Ascending aorta (tissue), 2 donors: ENCODE measurements at regions not wholly inside any gene's neighbourhood (a gene's known extent, or its start where the extent isn't known, plus 50 kb on each side); places are given as distances from the start of the nearest gene placed in this dataset.

ENCODE experiments used
- DNase-seq, 2 donors: peaks; one replicate each; pipeline ENCODE4 v3.0.0-alpha.2; 2019; ENCODE audit warnings: low spot score in 2 of 2
- H3K27ac ChIP-seq, 2 donors: fragments of 200-600 bp; sonication (generic); one replicate each; pipeline ENCODE4 v1.5.1; 2016 to 2017; ENCODE audit warnings: mild to moderate bottlenecking in 1 of 2
- H3K27me3 ChIP-seq: fragments of 200-600 bp; sonication (generic); one replicate; pipeline ENCODE4 v1.5.1; 2017
- H3K36me3 ChIP-seq, 2 donors: fragments of 200-600 bp; sonication (generic); one replicate each; pipeline ENCODE4 v1.5.1; 2016
- H3K4me1 ChIP-seq, 2 donors: fragments of 200-600 bp; sonication (generic); one replicate each; pipeline ENCODE4 v1.5.1; 2016 to 2017; ENCODE audit warnings: mild to moderate bottlenecking in 1 of 2
- H3K4me3 ChIP-seq, 2 donors: fragments of 200-600 bp; sonication (generic); one replicate each; pipeline ENCODE4 v1.5.1; 2016 to 2017; ENCODE audit warnings: mild to moderate bottlenecking in 1 of 2
- H3K9me3 ChIP-seq, 2 donors: fragments of 200-600 bp; sonication (generic); one replicate each; pipeline ENCODE4 v1.5.1; 2016
- intact Hi-C: fragments of 100-400 bp; cut with DNase I; formaldehyde crosslinking; loops from one replicate; pipeline ENCODE4 v1.15.1; 2023
- TF ChIP-seq, protein P1 (sequence below), 3 experiments: fragments of 200-600 bp in 2 of 3; fragments of 450-650 bp in 1 of 3; sonication (generic) in 2 of 3; IDR thresholded peaks; one replicate each; pipeline ENCODE4 v1.5.1; 2016 to 2019; ENCODE audit warnings: antibody characterized with exemption in 3 of 3, mild to moderate bottlenecking in 1 of 3, moderate library complexity in 1 of 3

DNA sequence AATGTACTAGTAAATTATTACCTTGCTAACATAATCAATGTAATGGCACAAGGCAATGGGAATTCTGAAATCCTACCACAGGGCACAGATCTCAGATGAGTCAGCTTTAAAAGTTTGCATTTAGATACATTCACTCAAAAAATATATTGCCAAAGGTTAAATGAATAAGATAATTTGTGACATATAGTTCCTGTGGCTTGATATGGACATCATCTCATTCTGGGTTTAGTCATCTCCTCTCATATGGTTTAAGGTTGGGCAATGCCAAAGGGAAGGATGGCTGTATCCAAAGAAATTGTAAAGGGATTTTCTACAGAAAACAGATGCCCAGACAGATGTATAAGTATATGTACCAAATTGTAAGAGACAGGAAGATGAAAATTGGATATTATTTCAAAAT, 1065.0 kb downstream of the LRFN5 start:
- Histone ChIP-seq H3K4me3 (no peak overlapping the region), H3K27ac (no peak overlapping the region), H3K36me3 (no peaks in the 10 kb centered on the region), H3K27me3 (no peaks in the 10 kb centered on the region), H3K9me3 (no peaks in the 10 kb centered on the region), H3K4me1 (no peaks in the 10 kb centered on the region)
- DNase-seq: no peak
- intact Hi-C loops: no loop called here
- TF ChIP-seq, protein P1, sequence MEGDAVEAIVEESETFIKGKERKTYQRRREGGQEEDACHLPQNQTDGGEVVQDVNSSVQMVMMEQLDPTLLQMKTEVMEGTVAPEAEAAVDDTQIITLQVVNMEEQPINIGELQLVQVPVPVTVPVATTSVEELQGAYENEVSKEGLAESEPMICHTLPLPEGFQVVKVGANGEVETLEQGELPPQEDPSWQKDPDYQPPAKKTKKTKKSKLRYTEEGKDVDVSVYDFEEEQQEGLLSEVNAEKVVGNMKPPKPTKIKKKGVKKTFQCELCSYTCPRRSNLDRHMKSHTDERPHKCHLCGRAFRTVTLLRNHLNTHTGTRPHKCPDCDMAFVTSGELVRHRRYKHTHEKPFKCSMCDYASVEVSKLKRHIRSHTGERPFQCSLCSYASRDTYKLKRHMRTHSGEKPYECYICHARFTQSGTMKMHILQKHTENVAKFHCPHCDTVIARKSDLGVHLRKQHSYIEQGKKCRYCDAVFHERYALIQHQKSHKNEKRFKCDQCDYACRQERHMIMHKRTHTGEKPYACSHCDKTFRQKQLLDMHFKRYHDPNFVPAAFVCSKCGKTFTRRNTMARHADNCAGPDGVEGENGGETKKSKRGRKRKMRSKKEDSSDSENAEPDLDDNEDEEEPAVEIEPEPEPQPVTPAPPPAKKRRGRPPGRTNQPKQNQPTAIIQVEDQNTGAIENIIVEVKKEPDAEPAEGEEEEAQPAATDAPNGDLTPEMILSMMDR (IDR thresholded peaks at IDR 0.05): no peak

DNA sequence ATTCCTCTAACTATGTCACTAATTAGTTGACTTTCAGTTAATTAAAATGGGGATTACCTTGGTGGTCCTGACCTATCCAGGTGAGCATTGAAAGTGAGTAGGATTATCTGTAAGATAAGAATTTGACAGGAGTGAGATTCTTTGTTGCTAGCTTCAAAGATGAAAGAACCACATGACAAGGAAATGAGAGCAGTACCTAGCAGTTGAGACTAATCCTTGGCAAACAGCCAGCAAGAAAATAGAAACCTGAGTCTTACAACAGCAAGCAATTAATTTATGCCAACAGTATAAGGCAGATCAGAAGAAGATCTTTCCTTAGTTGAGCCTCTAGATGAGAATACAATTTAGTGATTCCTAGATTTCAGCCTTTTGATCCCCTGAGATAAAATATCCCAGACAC, 1058.4 kb downstream of the LRFN5 start:
- H3K27ac ChIP-seq: no peak overlapping the region
- no peaks in the 10 kb centered on the region for H3K27me3 ChIP-seq
- H3K9me3 ChIP-seq: no peaks in the 10 kb centered on the region
- TF ChIP-seq, protein P1 (IDR thresholded peaks at IDR 0.05): no peak
- no peak overlapping the region for H3K4me3 ChIP-seq
- intact Hi-C loops: no loop called here
- no peaks in the 10 kb centered on the region for H3K4me1 ChIP-seq
- DNase-seq: no peak
- no peaks in the 10 kb centered on the region for H3K36me3 ChIP-seq

DNA sequence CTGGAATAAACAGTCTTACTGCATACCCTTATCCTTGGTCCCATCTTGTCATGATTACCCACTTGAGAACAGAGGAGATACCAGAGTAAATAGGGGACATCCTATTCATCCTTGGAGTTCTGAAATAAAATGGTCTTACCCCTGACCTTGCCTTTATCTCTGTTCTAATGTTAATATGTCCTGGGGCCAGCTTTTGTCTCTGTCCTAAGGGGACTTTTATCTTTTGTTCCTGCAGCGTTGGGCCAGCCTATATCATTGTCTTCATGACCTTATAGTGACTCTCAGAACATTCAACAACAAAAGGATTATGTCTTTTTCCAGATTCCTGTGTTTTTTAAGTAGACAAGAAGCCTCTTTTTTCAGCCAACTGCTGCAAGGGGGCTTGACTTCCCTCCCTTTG, 1057.5 kb downstream of the LRFN5 start:
- TF ChIP-seq, protein P1 (IDR thresholded peaks at IDR 0.05): no peak
- DNase-seq: no peak
- Histone ChIP-seq H3K27me3 (no peaks in the 10 kb centered on the region), H3K4me1 (no peaks in the 10 kb centered on the region), H3K9me3 (no peaks in the 10 kb centered on the region), H3K36me3 (no peaks in the 10 kb centered on the region), H3K4me3 (no peak overlapping the region), H3K27ac (no peak overlapping the region)
- intact Hi-C loops: no loop called here

DNA sequence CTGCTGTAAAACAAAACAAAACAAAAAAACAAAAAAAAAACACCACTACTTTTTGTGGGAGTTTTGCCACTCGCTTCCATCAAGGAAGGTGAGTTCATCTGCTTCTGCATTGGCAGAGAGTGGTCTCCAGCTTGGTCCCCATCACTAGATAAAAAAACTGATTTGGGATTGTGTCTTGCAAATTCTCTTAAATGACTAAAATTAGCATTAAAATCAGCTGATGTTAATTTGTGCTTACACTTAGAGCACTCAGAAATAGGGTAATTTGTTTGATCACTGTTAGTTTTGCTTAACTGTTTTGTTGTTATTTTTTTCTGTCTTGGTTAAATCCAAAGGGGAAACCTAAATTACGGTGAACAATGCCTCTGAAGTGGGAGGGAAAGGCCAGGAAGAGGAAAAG, 1048.0 kb downstream of the LRFN5 start:
- TF ChIP-seq, protein P1 (IDR thresholded peaks at IDR 0.05): no peak
- intact Hi-C loops: no loop called here
- H3K9me3 ChIP-seq: no peaks in the 10 kb centered on the region
- no peak overlapping the region for H3K4me3 ChIP-seq
- no peaks in the 10 kb centered on the region for H3K4me1 ChIP-seq
- H3K27me3 ChIP-seq: no peaks in the 10 kb centered on the region
- no peak overlapping the region for H3K27ac ChIP-seq
- no peaks in the 10 kb centered on the region for H3K36me3 ChIP-seq
- DNase-seq: no peak

DNA sequence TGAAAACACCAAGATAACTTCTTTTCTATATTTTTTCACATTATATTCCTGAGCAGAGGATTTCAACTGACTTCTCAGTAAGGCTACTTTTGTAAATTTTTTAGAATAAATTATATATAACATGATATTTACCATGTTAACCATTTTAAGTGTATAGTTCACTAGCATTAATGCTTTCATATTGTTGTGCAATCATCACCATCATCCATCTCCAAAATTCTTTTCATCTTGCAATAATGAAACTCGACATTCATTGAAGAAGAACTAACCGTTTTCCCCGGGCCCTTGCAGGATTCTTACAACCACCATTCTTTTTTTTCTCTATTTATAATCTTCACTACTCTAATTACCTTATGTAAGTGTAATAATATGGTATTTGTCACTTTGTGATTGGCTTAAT, 1036.1 kb downstream of the LRFN5 start:
- DNase-seq: no peak
- intact Hi-C loops: no loop called here
- TF ChIP-seq, protein P1 (IDR thresholded peaks at IDR 0.05): no peak
- H3K27ac ChIP-seq: no peak overlapping the region
- H3K36me3 ChIP-seq: no peaks in the 10 kb centered on the region
- no peaks in the 10 kb centered on the region for H3K4me1 ChIP-seq
- H3K4me3 ChIP-seq: no peak overlapping the region
- no peaks in the 10 kb centered on the region for H3K9me3 ChIP-seq
- no peaks in the 10 kb centered on the region for H3K27me3 ChIP-seq

GRCh38 chr14:42633504-42634095, 1026.9 kb downstream of the LRFN5 start:
- no peak for DNase-seq
- TF ChIP-seq, protein P1 (IDR thresholded peaks at IDR 0.05): no peak
- Histone ChIP-seq H3K4me1 (no peaks in the 10 kb centered on the region), H3K27ac (no peak overlapping the region), H3K4me3 (no peak overlapping the region), H3K9me3 (no peaks in the 10 kb centered on the region), H3K27me3 (no peaks in the 10 kb centered on the region), H3K36me3 (no peaks in the 10 kb centered on the region)
- intact Hi-C loops: no loop called here
